CD4-positive, alpha-beta T cell (primary cell): ENCODE measurements at regions not wholly inside any gene's neighbourhood (a gene's known extent, or its start where the extent isn't known, plus 50 kb on each side); places are given as distances from the start of the nearest gene placed in this dataset.

Experiments
- ATAC-seq: fragments of 200-7000 bp; cut with Tn5 transposase; one replicate; pipeline ENCODE4 v1.10.0; 2022; ENCODE audit warnings: mild to moderate bottlenecking; ENCODE audit not compliant: poor library complexity
- CTCF ChIA-PET: fragments of 350-600 bp; sonication (Branson Sonifier 250); formaldehyde crosslinking; loops from one replicate; lab custom pipeline; 2021; ENCODE audit warnings: antibody characterized with exemption, inconsistent platforms; lab: Charles Lee
- POLR2A ChIA-PET: fragments of 350-600 bp; sonication (Branson Sonifier 250); formaldehyde crosslinking; loops from one replicate; lab custom pipeline; 2021; ENCODE audit warnings: antibody characterized with exemption, inconsistent platforms; lab: Charles Lee
- DNase-seq, 14 experiments: peaks; one replicate each; pipeline ENCODE4 v3.0.0-alpha.2; 2013 to 2020; ENCODE audit warnings: mixed read lengths in 2 of 14
- H3K27ac ChIP-seq, 2 donors: one replicate each; pipeline versions ENCODE4 v1.5.1 to v1.7.0; 2013; ENCODE audit warnings: low read length in 2 of 2, low read depth in 1 of 2, mild to moderate bottlenecking in 1 of 2
- H3K27me3 ChIP-seq, 2 experiments: 1 replicate in 1 of 2; 2 replicates in 1 of 2; pipeline versions ENCODE4 v1.6.1 to v1.7.0; 2013; ENCODE audit warnings: low read length in 2 of 2, control low read depth in 1 of 2, mild to moderate bottlenecking in 1 of 2, moderate library complexity in 1 of 2; ENCODE audit not compliant: insufficient read depth in 2 of 2, control insufficient read depth in 1 of 2
- H3K36me3 ChIP-seq: one replicate; pipeline ENCODE4 v1.6.1; 2013; ENCODE audit warnings: low read length, control low read depth; ENCODE audit not compliant: insufficient read depth
- H3K4me1 ChIP-seq: one replicate; pipeline ENCODE4 v1.6.1; 2013; ENCODE audit warnings: low read length, control low read depth; ENCODE audit not compliant: insufficient read depth
- H3K4me3 ChIP-seq: one replicate; pipeline ENCODE4 v1.5.1; 2013; ENCODE audit warnings: mild to moderate bottlenecking, low read length, moderate library complexity
- H3K9me3 ChIP-seq, 2 experiments: 1 replicate in 1 of 2; 2 replicates in 1 of 2; pipeline versions ENCODE4 v1.6.1 to v1.7.0; 2013; ENCODE audit warnings: low read length in 2 of 2, mild to moderate bottlenecking in 2 of 2, control low read depth in 1 of 2, moderate library complexity in 1 of 2; ENCODE audit not compliant: control insufficient read depth in 1 of 2, insufficient read depth in 1 of 2
- H3K27ac Mint-ChIP-seq: one replicate; pipeline ENCODE4 v1.8.0; 2020; ENCODE audit warnings: mixed read lengths
- H3K27me3 Mint-ChIP-seq: one replicate; pipeline ENCODE4 v1.8.0; 2021; ENCODE audit warnings: mixed read lengths
- H3K36me3 Mint-ChIP-seq: one replicate; pipeline ENCODE4 v1.8.0; 2021; ENCODE audit warnings: low read depth, mixed read lengths
- H3K4me1 Mint-ChIP-seq: one replicate; pipeline ENCODE4 v1.8.0; 2021; ENCODE audit warnings: low read depth, mixed read lengths
- H3K4me3 Mint-ChIP-seq: one replicate; pipeline ENCODE4 v1.8.0; 2020; ENCODE audit warnings: mild to moderate bottlenecking, mixed read lengths
- H3K9me3 Mint-ChIP-seq: one replicate; pipeline ENCODE4 v1.8.0; 2020; ENCODE audit warnings: mixed read lengths
- CTCF ChIP-seq: fragments of 200-600 bp; IDR thresholded peaks from one replicate; pipeline ENCODE4 v1.8.0; 2022; ENCODE audit warnings: antibody characterized with exemption, mild to moderate bottlenecking
- intact Hi-C, 2 experiments: fragments of 100-400 bp; cut with DNase I in 1 of 2; cut with micrococcal nuclease in 1 of 2; formaldehyde crosslinking; loops; one replicate each; pipeline versions ENCODE4 v1.15.1 to v1.9.0; 2023 to 2025; cut with DNase I, micrococcal nuclease

DNA sequence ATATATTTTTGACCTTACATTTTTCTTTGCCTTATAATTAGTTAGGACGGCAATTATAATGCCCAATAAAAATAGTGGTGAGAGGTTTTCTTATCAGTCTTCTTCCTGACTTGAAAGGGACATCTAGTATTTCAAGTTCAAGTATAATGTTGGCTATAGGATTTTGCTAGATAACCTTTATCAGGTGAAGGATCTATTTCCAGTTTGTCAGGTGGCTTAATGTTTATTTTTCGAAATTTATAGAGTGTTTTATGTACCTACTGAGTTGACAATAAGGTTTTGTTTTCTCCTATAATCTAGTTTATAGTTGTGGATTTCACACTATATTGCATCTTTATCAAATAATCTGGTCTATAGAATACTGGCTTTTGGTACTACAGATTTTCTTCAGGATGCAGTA lies 351.8 kb upstream of the FGF13 start:
- Histone ChIP-seq H3K27ac (no peak overlapping the region), H3K4me3 (no peak overlapping the region), H3K4me1 (no peaks in the 10 kb centered on the region), H3K9me3 (no peaks in the 10 kb centered on the region), H3K36me3 (no peaks in the 10 kb centered on the region), H3K27me3 (no peaks in the 10 kb centered on the region)
- POLR2A ChIA-PET = no interaction called here
- Mint-ChIP-seq H3K9me3 (no peaks in the 10 kb centered on the region), H3K27ac (no peak overlapping the region), H3K27me3 (no peaks in the 10 kb centered on the region), H3K36me3 (no peaks in the 10 kb centered on the region), H3K4me1 (no peaks in the 10 kb centered on the region), H3K4me3 (no peak overlapping the region)
- intact Hi-C loops = no loop called here
- DNase-seq (no peak), ATAC-seq (no peak)
- CTCF ChIA-PET = no interaction called here
- TF ChIP-seq CTCF = no peak

DNA sequence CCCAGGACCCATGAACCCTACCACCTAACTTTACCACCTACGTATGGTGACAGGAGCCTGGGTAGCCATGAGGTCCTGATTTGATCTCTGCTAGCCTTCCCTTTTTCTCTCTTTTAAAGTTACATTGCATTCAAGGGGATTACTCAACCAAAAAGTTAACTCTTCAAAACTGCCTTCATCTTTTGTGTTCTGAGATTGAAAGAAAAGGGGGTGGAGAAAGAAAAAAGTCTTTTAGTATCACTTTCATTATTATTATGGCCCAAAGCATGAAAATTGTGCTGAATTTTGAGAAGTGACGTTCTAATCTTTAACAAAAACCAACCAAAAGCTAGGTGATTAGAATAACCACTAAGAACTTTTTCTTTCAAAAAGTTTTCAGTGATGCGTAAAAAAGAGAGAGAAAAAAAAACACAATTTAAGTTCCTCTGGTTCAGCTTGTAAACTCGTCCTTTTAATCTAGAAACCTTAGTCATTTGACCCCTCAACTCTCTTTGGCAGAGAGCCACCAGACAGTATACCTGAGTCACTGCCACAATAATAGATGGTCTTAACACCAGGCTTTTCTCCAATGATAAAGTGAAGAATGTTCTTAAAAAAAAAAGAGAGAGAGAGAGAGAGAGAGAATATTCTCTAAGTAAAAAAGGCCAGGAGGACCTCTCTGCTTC lies 347.4 kb upstream of the FGF13 start:
- H3K27me3 Mint-ChIP-seq = no peaks in the 10 kb centered on the region
- ATAC-seq = no peak

GRCh38 chrX:139052461-139052860 lies 340.9 kb upstream of the FGF13 start:
- no peaks in the 10 kb centered on the region for H3K9me3 ChIP-seq
- Mint-ChIP-seq H3K4me1 (no peaks in the 10 kb centered on the region), H3K4me3 (no peak overlapping the region), H3K36me3 (no peaks in the 10 kb centered on the region), H3K27ac (no peak overlapping the region), H3K9me3 (peaks cover 4% of the 10 kb centered on the region), H3K27me3 (no peaks in the 10 kb centered on the region)
- no peaks in the 10 kb centered on the region for H3K36me3 ChIP-seq
- no peaks in the 10 kb centered on the region for H3K4me1 ChIP-seq
- no peaks in the 10 kb centered on the region for H3K27me3 ChIP-seq
- no peak overlapping the region for H3K4me3 ChIP-seq
- intact Hi-C loops = no loop called here
- ChIA-PET CTCF (no interaction called here), POLR2A (no interaction called here)
- DNase-seq = no peak
- H3K27ac ChIP-seq = no peak overlapping the region
- TF ChIP-seq CTCF = no peak
- no peak for ATAC-seq

More for the DNA sequence above, 347.4 kb upstream of the FGF13 start:
- POLR2A ChIA-PET = no interaction called here
- Histone ChIP-seq H3K4me3 (no peak overlapping the region), H3K27me3 (no peaks in the 10 kb centered on the region), H3K36me3 (no peaks in the 10 kb centered on the region), H3K4me1 (no peaks in the 10 kb centered on the region), H3K9me3 (no peaks in the 10 kb centered on the region), H3K27ac (no peak overlapping the region)
- CTCF ChIA-PET = no interaction called here
- H3K27ac Mint-ChIP-seq = no peak overlapping the region
- H3K9me3 Mint-ChIP-seq = peaks cover 4% of the 10 kb centered on the region
- no peak for DNase-seq
- H3K4me3 Mint-ChIP-seq = no peak overlapping the region
- H3K36me3 Mint-ChIP-seq = no peaks in the 10 kb centered on the region
- no peak for TF ChIP-seq CTCF
- intact Hi-C loops = no loop called here
- no peaks in the 10 kb centered on the region for H3K4me1 Mint-ChIP-seq
